ENCODE measurements at regions not wholly inside any gene's neighbourhood (a gene's known extent, or its start where the extent isn't known, plus 50 kb on each side); places are given as distances from the start of the nearest gene placed in this dataset.

- no peak for TF ChIP-seq ATF3 (IDR thresholded peaks at IDR 0.05)
- TF ChIP-seq CTCF (IDR thresholded peaks at IDR 0.05 in 2 of 3, conservative IDR thresholded peaks at IDR 0.05 in 1 of 3; ENCODE audit: borderline replicate concordance in 1 of 3, insufficient read depth in 1 of 3, low read depth in 2 of 3, low read length in 2 of 3): no peak
Observed at GRCh38 chr10:78327778-78328591, 294.3 kb downstream of the RPS24 start (continued).

GRCh38 chr10:78328592-78329404 is 295.1 kb downstream of the RPS24 start:
- no peak overlapping the region for H2AFZ ChIP-seq (ENCODE audit: low read depth, low read length, poor library complexity, severe bottlenecking)
- no peak overlapping the region for H3K9ac ChIP-seq (ENCODE audit: low read length)
- CTCF ChIA-PET: no interaction called here
- no peak overlapping the region for H3K27ac ChIP-seq (ENCODE audit: low read depth, low read length)
- H3K9me2 ChIP-seq (ENCODE audit: insufficient read depth): no peaks in the 10 kb centered on the region
- H3K27me3 ChIP-seq (ENCODE audit: insufficient read depth, low read length): no peaks in the 10 kb centered on the region
- DNase-seq (ENCODE audit: low read depth, low spot score): no peak
- POLR2A ChIA-PET: no interaction called here
- H3K4me3 ChIP-seq (replicated peaks in 1 of 2; ENCODE audit: low read depth in 1 of 2, low read length in 2 of 2): no peak overlapping the region
- H3K4me2 ChIP-seq (ENCODE audit: low read length): no peak overlapping the region
- no peaks in the 10 kb centered on the region for H3K36me3 ChIP-seq (ENCODE audit: control insufficient read depth in 1 of 2, insufficient read depth in 2 of 2, low read length in 2 of 2)
- intact Hi-C loops (cut with micrococcal nuclease): no loop called here
- peaks cover 0 to 12% of the 10 kb centered on the region in 2 experiments; a peak in 1 of 4 replicates for H3K9me3 ChIP-seq (ENCODE audit: control insufficient read depth in 1 of 2, insufficient read depth in 1 of 2, low read depth in 1 of 2, low read length in 2 of 2)
- H3K79me2 ChIP-seq (ENCODE audit: insufficient read depth, low read length): no peaks in the 10 kb centered on the region
- H4K20me1 ChIP-seq (ENCODE audit: insufficient read depth): no peaks in the 10 kb centered on the region
- H3K4me1 ChIP-seq (ENCODE audit: control insufficient read depth in 1 of 2, insufficient read depth in 2 of 2, low read length in 2 of 2): no peaks in the 10 kb centered on the region
- BruUV-seq (replicated peaks): no TSS peak
- ATAC-seq: no peak
- RAD21 ChIA-PET (ENCODE audit: low non-redundant PET in 1 of 2, low total read pairs in 2 of 2, uncharacterized antibody in 2 of 2, unreplicated experiment in 2 of 2): no interaction called here
- TF ChIP-seq EZH2phosphoT487 (IDR thresholded peaks at IDR 0.05; ENCODE audit: borderline replicate concordance) (no peak), YY1 (IDR thresholded peaks at IDR 0.05; ENCODE audit: extremely low read depth, insufficient replicate concordance, low read depth, low read length) (no peak), ZNF274 (IDR thresholded peaks at IDR 0.05; ENCODE audit: low read depth, low read length) (no peak), EGR1 (IDR thresholded peaks at IDR 0.05; ENCODE audit: low read depth) (no peak), ZBTB33 (IDR thresholded peaks at IDR 0.05; ENCODE audit: extremely low read depth, insufficient replicate concordance, low read length) (no peak), REST (IDR thresholded peaks at IDR 0.05; ENCODE audit: low read depth) (no peak), MAX (IDR thresholded peaks at IDR 0.05) (no peak)

Measured in HCT116 (cell line).